ENCODE measurements at regions not wholly inside any gene's neighbourhood (a gene's known extent, or its start where the extent isn't known, plus 50 kb on each side); places are given as distances from the start of the nearest gene placed in this dataset.

- Histone ChIP-seq H3K9ac (ENCODE audit: low read depth, low read length) (no peak overlapping the region), H3K36me3 (ENCODE audit: insufficient read depth, low read length) (no peaks in the 10 kb centered on the region), H3K9me3 (ENCODE audit: control insufficient read depth, insufficient read depth, low read length) (no peaks in the 10 kb centered on the region), H3K4me1 (ENCODE audit: insufficient read depth, low read length) (no peaks in the 10 kb centered on the region)
These were observed 548.8 kb downstream of the MCTP2 start for GRCh38 chr15:94780166-94780565.

GRCh38 chr15:94785091-94785490 is 553.7 kb downstream of the MCTP2 start:
- no peaks in the 10 kb centered on the region for H3K4me1 ChIP-seq (ENCODE audit: insufficient read depth, low read length)
- no peaks in the 10 kb centered on the region for H3K9me3 ChIP-seq (ENCODE audit: control insufficient read depth, insufficient read depth, low read length)

GRCh38 chr15:94791008-94791407 is 559.6 kb downstream of the MCTP2 start:
- H3K9ac ChIP-seq (ENCODE audit: low read depth, low read length), result no peak overlapping the region
- no peaks in the 10 kb centered on the region for H3K36me3 ChIP-seq (ENCODE audit: insufficient read depth, low read length)
- no peaks in the 10 kb centered on the region; the same call in none of the 2 replicates for H3K4me1 ChIP-seq (ENCODE audit: insufficient read depth, low read length)
- H3K9me3 ChIP-seq (ENCODE audit: control insufficient read depth, insufficient read depth, low read length), result no peaks in the 10 kb centered on the region

More at GRCh38 chr15:94785091-94785490, 553.7 kb downstream of the MCTP2 start:
- Histone ChIP-seq H3K9ac (ENCODE audit: low read depth, low read length) (no peak overlapping the region), H3K36me3 (ENCODE audit: insufficient read depth, low read length) (no peaks in the 10 kb centered on the region)

- Histone ChIP-seq H3K4me1 (ENCODE audit: insufficient read depth, low read length) (no peaks in the 10 kb centered on the region; the same call in none of the 2 replicates), H3K9ac (ENCODE audit: low read depth, low read length) (no peak overlapping the region), H3K36me3 (ENCODE audit: insufficient read depth, low read length) (no peaks in the 10 kb centered on the region), H3K9me3 (ENCODE audit: control insufficient read depth, insufficient read depth, low read length) (no peaks in the 10 kb centered on the region)
These were observed 560.1 kb downstream of the MCTP2 start for GRCh38 chr15:94791510-94791909.

- no peaks in the 10 kb centered on the region; the same call in none of the 2 replicates for H3K4me1 ChIP-seq (ENCODE audit: insufficient read depth, low read length)
- no peaks in the 10 kb centered on the region for H3K36me3 ChIP-seq (ENCODE audit: insufficient read depth, low read length)
- no peaks in the 10 kb centered on the region for H3K9me3 ChIP-seq (ENCODE audit: control insufficient read depth, insufficient read depth, low read length)
- no peak overlapping the region for H3K9ac ChIP-seq (ENCODE audit: low read depth, low read length)
These were observed 560.8 kb downstream of the MCTP2 start for GRCh38 chr15:94792196-94792595.

- no peaks in the 10 kb centered on the region for H3K9me3 ChIP-seq (ENCODE audit: control insufficient read depth, insufficient read depth, low read length)
- H3K9ac ChIP-seq (ENCODE audit: low read depth, low read length), result no peak overlapping the region
- no peaks in the 10 kb centered on the region for H3K36me3 ChIP-seq (ENCODE audit: insufficient read depth, low read length)
- no peaks in the 10 kb centered on the region; the same call in none of the 2 replicates for H3K4me1 ChIP-seq (ENCODE audit: insufficient read depth, low read length)
These were observed 561.8 kb downstream of the MCTP2 start for GRCh38 chr15:94793207-94793606.

GRCh38 chr15:94793641-94794040 is 562.3 kb downstream of the MCTP2 start:
- H3K36me3 ChIP-seq (ENCODE audit: insufficient read depth, low read length), result no peaks in the 10 kb centered on the region
- H3K9me3 ChIP-seq (ENCODE audit: control insufficient read depth, insufficient read depth, low read length), result no peaks in the 10 kb centered on the region
- H3K4me1 ChIP-seq (ENCODE audit: insufficient read depth, low read length), result no peaks in the 10 kb centered on the region; the same call in none of the 2 replicates
- H3K9ac ChIP-seq (ENCODE audit: low read depth, low read length), result no peak overlapping the region

GRCh38 chr15:94804613-94805012 is 573.3 kb downstream of the MCTP2 start:
- no peaks in the 10 kb centered on the region for H3K36me3 ChIP-seq (ENCODE audit: insufficient read depth, low read length)
- no peak overlapping the region for H3K9ac ChIP-seq (ENCODE audit: low read depth, low read length)
- H3K9me3 ChIP-seq (ENCODE audit: control insufficient read depth, insufficient read depth, low read length), result no peaks in the 10 kb centered on the region
- H3K4me1 ChIP-seq (ENCODE audit: insufficient read depth, low read length), result no peaks in the 10 kb centered on the region

- Histone ChIP-seq H3K4me1 (ENCODE audit: insufficient read depth, low read length) (no peaks in the 10 kb centered on the region), H3K9ac (ENCODE audit: low read depth, low read length) (no peak overlapping the region), H3K36me3 (ENCODE audit: insufficient read depth, low read length) (no peaks in the 10 kb centered on the region), H3K9me3 (ENCODE audit: control insufficient read depth, insufficient read depth, low read length) (no peaks in the 10 kb centered on the region)
These were observed 583.9 kb downstream of the MCTP2 start for GRCh38 chr15:94815110-94815731.

GRCh38 chr15:94815914-94816313 is 584.6 kb downstream of the MCTP2 start:
- Histone ChIP-seq H3K36me3 (ENCODE audit: insufficient read depth, low read length) (no peaks in the 10 kb centered on the region), H3K9ac (ENCODE audit: low read depth, low read length) (no peak overlapping the region), H3K9me3 (ENCODE audit: control insufficient read depth, insufficient read depth, low read length) (no peaks in the 10 kb centered on the region), H3K4me1 (ENCODE audit: insufficient read depth, low read length) (no peaks in the 10 kb centered on the region)

GRCh38 chr15:94829887-94830884 is 598.8 kb downstream of the MCTP2 start:
- Histone ChIP-seq H3K4me1 (ENCODE audit: insufficient read depth, low read length) (no peaks in the 10 kb centered on the region), H3K9me3 (ENCODE audit: control insufficient read depth, insufficient read depth, low read length) (peaks cover 5% of the 10 kb centered on the region; the same call in 1 of the 2 replicates), H3K9ac (ENCODE audit: low read depth, low read length) (no peak overlapping the region), H3K36me3 (ENCODE audit: insufficient read depth, low read length) (no peaks in the 10 kb centered on the region)

GRCh38 chr15:94834000-94834399 is 602.6 kb downstream of the MCTP2 start:
- H3K9ac ChIP-seq (ENCODE audit: low read depth, low read length), result no peak overlapping the region
- H3K4me1 ChIP-seq (ENCODE audit: insufficient read depth, low read length), result no peaks in the 10 kb centered on the region
- peaks cover 5% of the 10 kb centered on the region; the same call in 1 of the 2 replicates for H3K9me3 ChIP-seq (ENCODE audit: control insufficient read depth, insufficient read depth, low read length)
- H3K36me3 ChIP-seq (ENCODE audit: insufficient read depth, low read length), result no peaks in the 10 kb centered on the region

GRCh38 chr15:94834494-94834893 is 603.1 kb downstream of the MCTP2 start:
- no peaks in the 10 kb centered on the region for H3K36me3 ChIP-seq (ENCODE audit: insufficient read depth, low read length)
- no peak overlapping the region for H3K9ac ChIP-seq (ENCODE audit: low read depth, low read length)
- no peaks in the 10 kb centered on the region for H3K4me1 ChIP-seq (ENCODE audit: insufficient read depth, low read length)
- peaks cover 5% of the 10 kb centered on the region; the same call in 1 of the 2 replicates for H3K9me3 ChIP-seq (ENCODE audit: control insufficient read depth, insufficient read depth, low read length)

GRCh38 chr15:94838281-94838680 is 606.9 kb downstream of the MCTP2 start:
- Histone ChIP-seq H3K36me3 (ENCODE audit: insufficient read depth, low read length) (no peaks in the 10 kb centered on the region), H3K9me3 (ENCODE audit: control insufficient read depth, insufficient read depth, low read length) (peaks cover 5% of the 10 kb centered on the region; the same call in 1 of the 2 replicates), H3K4me1 (ENCODE audit: insufficient read depth, low read length) (no peaks in the 10 kb centered on the region), H3K9ac (ENCODE audit: low read depth, low read length) (no peak overlapping the region)
